Naive thymus-derived CD4-positive, alpha-beta T cell (primary cell): ENCODE measurements at regions not wholly inside any gene's neighbourhood (a gene's known extent, or its start where the extent isn't known, plus 50 kb on each side); places are given as distances from the start of the nearest gene placed in this dataset.

Experiments used
- ATAC-seq: fragments of 150-1000 bp; cut with Tn5 transposase; 2 replicates; pipeline ENCODE4 v1.10.0; 2021; ENCODE audit warnings: mild to moderate bottlenecking, moderate library complexity
- CTCF ChIA-PET: fragments of 350-600 bp; sonication (Branson Sonifier 250); formaldehyde crosslinking; loops from one replicate; lab custom pipeline; 2021; ENCODE audit warnings: antibody characterized with exemption; lab: Charles Lee
- POLR2A ChIA-PET: fragments of 350-600 bp; sonication (Branson Sonifier 250); formaldehyde crosslinking; loops from one replicate; lab custom pipeline; 2021; ENCODE audit warnings: antibody characterized with exemption, inconsistent platforms; lab: Charles Lee
- DNase-seq, 9 donors: peaks; one replicate each; pipeline versions ENCODE4 v3.0.0 to v3.0.0-alpha.2; 2020 to 2022; ENCODE audit warnings: mixed read lengths in 1 of 9
- H3K27ac ChIP-seq: one replicate; pipeline ENCODE4 v1.7.0; 2013; ENCODE audit warnings: mild to moderate bottlenecking, low read depth, low read length, moderate library complexity
- H3K27me3 ChIP-seq, 2 donors: one replicate each; pipeline ENCODE4 v1.7.0; 2013; ENCODE audit warnings: low read length in 2 of 2, mild to moderate bottlenecking in 2 of 2, moderate library complexity in 2 of 2; ENCODE audit not compliant: control insufficient read depth in 2 of 2, insufficient read depth in 2 of 2
- H3K36me3 ChIP-seq, 3 experiments: 1 replicate in 2 of 3; 2 replicates in 1 of 3; pipeline ENCODE4 v1.7.0; 2013; ENCODE audit warnings: low read length in 3 of 3, mild to moderate bottlenecking in 3 of 3, moderate library complexity in 1 of 3; ENCODE audit not compliant: insufficient read depth in 3 of 3, control insufficient read depth in 2 of 3
- H3K4me1 ChIP-seq, 2 donors: one replicate each; pipeline ENCODE4 v1.7.0; 2013; ENCODE audit warnings: low read length in 2 of 2, mild to moderate bottlenecking in 2 of 2, moderate library complexity in 1 of 2; ENCODE audit not compliant: control insufficient read depth in 2 of 2, insufficient read depth in 2 of 2
- H3K4me3 ChIP-seq: 2 replicates; pipeline ENCODE4 v1.7.0; 2013; ENCODE audit warnings: mild to moderate bottlenecking, low read length
- H3K9me3 ChIP-seq, 3 experiments: 1 replicate in 2 of 3; 2 replicates in 1 of 3; pipeline ENCODE4 v1.7.0; 2013; ENCODE audit warnings: low read length in 3 of 3; ENCODE audit not compliant: control insufficient read depth in 2 of 3
- H3K27ac Mint-ChIP-seq, 9 donors: one replicate each; pipeline ENCODE4 v1.8.0; 2020 to 2022; ENCODE audit warnings: mixed read lengths in 9 of 9, mild to moderate bottlenecking in 8 of 9, moderate library complexity in 5 of 9, inconsistent platforms in 2 of 9
- H3K27me3 Mint-ChIP-seq, 5 donors: one replicate each; pipeline ENCODE4 v1.8.0; 2021 to 2022; ENCODE audit warnings: mixed read lengths in 5 of 5, mild to moderate bottlenecking in 1 of 5
- H3K36me3 Mint-ChIP-seq, 5 donors: one replicate each; pipeline ENCODE4 v1.8.0; 2020 to 2022; ENCODE audit warnings: mixed read lengths in 5 of 5, mild to moderate bottlenecking in 3 of 5, inconsistent platforms in 1 of 5
- H3K4me1 Mint-ChIP-seq, 7 donors: one replicate each; pipeline ENCODE4 v1.8.0; 2020 to 2022; ENCODE audit warnings: mixed read lengths in 7 of 7, mild to moderate bottlenecking in 3 of 7, inconsistent platforms in 1 of 7
- H3K4me3 Mint-ChIP-seq, 10 donors: one replicate each; pipeline ENCODE4 v1.8.0; 2020 to 2022; ENCODE audit warnings: mild to moderate bottlenecking in 10 of 10, mixed read lengths in 10 of 10, moderate library complexity in 6 of 10, inconsistent platforms in 2 of 10
- H3K9me3 Mint-ChIP-seq, 11 donors: one replicate each; pipeline ENCODE4 v1.8.0; 2020 to 2022; ENCODE audit warnings: mixed read lengths in 11 of 11, mild to moderate bottlenecking in 4 of 11, inconsistent platforms in 1 of 11, moderate library complexity in 1 of 11
- intact Hi-C, 2 donors: fragments of 100-400 bp; cut with micrococcal nuclease; formaldehyde crosslinking; loops; one replicate each; pipeline ENCODE4 v1.15.1; 2023

DNA sequence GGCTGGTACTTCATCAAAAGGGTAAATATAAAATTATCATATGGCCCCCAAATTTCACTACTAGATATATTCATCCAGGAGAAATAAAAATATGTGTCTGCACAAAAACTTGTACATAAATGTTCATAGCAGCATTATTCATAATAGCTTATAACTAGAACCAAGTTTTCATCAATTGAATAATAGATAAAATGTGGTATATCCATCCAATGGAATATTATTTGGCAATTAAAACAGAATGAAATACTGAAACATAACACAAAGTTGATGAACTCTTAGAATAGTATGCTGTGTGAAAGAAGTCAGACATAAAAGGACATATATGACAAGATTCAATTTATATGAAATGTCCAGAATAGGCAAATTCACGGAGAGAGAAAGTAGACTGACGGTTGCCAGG is 389.3 kb upstream of the ADAMTS9 start:
- Mint-ChIP-seq H3K4me3 (no peak overlapping the region), H3K4me1 (no peaks in the 10 kb centered on the region), H3K36me3 (no peaks in the 10 kb centered on the region), H3K9me3 (peaks cover 0 to 25% (median 11%) of the 10 kb centered on the region in 11 donors), H3K27ac (no peak overlapping the region), H3K27me3 (no peaks in the 10 kb centered on the region)
- Histone ChIP-seq H3K27ac (no peak overlapping the region), H3K27me3 (no peaks in the 10 kb centered on the region), H3K4me1 (no peaks in the 10 kb centered on the region), H3K4me3 (no peak overlapping the region), H3K9me3 (no peaks in the 10 kb centered on the region), H3K36me3 (no peaks in the 10 kb centered on the region)
- intact Hi-C loops: no loop called here
- ChIA-PET CTCF (no interaction called here), POLR2A (no interaction called here)
- ATAC-seq (no peak), DNase-seq (no peak)

DNA sequence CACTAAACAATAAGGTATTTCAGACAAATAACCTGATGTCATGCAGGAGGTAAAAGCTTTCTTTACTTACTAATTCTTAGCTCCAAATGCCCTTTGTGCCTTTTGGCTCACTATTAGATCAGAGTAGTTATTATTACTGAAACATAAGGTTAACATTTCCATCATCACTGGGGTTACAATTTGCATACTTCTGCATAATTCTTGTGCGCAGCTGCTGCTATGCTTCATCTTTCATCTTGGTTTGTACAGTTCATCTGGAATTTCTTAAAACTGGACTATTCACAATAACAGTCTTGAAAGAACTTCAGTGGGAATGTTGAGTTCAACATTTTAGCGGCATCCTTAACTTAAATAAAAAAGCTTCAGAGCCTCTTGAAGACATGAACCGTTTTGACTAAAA is 383.2 kb upstream of the ADAMTS9 start:
- H3K27ac ChIP-seq: no peak overlapping the region
- no peak for ATAC-seq
- H3K36me3 ChIP-seq: no peaks in the 10 kb centered on the region
- no peak overlapping the region for H3K4me3 ChIP-seq
- CTCF ChIA-PET: no interaction called here
- H3K4me3 Mint-ChIP-seq: no peak overlapping the region
- H3K9me3 Mint-ChIP-seq: peaks cover 2 to 25% (median 7%) of the 10 kb centered on the region in 11 donors
- H3K36me3 Mint-ChIP-seq: no peaks in the 10 kb centered on the region
- no peaks in the 10 kb centered on the region for H3K9me3 ChIP-seq
- H3K4me1 ChIP-seq: no peaks in the 10 kb centered on the region
- H3K4me1 Mint-ChIP-seq: no peaks in the 10 kb centered on the region
- no peak for DNase-seq
- H3K27ac Mint-ChIP-seq: no peak overlapping the region
- intact Hi-C loops: no loop called here
- H3K27me3 Mint-ChIP-seq: no peaks in the 10 kb centered on the region
- POLR2A ChIA-PET: no interaction called here
- no peaks in the 10 kb centered on the region for H3K27me3 ChIP-seq

DNA sequence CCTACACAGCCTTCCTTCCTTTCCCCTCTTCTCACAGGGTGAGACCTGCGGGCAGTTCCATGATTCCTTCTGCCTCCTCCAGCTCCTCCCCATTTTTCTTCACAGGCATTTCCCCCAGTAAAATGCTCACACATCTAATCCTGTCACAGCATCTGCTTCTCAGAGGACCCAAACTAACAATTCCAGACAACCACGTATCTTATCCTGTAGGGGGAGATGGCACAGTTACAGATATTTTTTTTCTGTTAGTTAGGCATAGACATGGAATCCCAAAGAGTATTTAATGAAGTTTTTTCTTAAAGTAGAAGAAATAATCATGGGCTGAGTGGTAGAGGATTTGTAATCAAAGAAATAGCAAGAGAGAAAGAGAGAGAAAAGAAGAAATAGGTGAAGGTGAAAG is 373.1 kb upstream of the ADAMTS9 start:
- ATAC-seq (no peak), DNase-seq (no peak)
- intact Hi-C loops: no loop called here
- Mint-ChIP-seq H3K9me3 (peaks cover 2 to 19% (median 8%) of the 10 kb centered on the region in 11 donors), H3K27me3 (no peaks in the 10 kb centered on the region), H3K27ac (no peak overlapping the region), H3K4me1 (no peaks in the 10 kb centered on the region), H3K4me3 (no peak overlapping the region), H3K36me3 (no peaks in the 10 kb centered on the region)
- no peaks in the 10 kb centered on the region for H3K36me3 ChIP-seq
- no peaks in the 10 kb centered on the region for H3K4me1 ChIP-seq
- POLR2A ChIA-PET: no interaction called here
- H3K9me3 ChIP-seq: no peaks in the 10 kb centered on the region
- CTCF ChIA-PET: no interaction called here
- no peak overlapping the region for H3K4me3 ChIP-seq
- H3K27ac ChIP-seq: no peak overlapping the region
- no peaks in the 10 kb centered on the region for H3K27me3 ChIP-seq

DNA sequence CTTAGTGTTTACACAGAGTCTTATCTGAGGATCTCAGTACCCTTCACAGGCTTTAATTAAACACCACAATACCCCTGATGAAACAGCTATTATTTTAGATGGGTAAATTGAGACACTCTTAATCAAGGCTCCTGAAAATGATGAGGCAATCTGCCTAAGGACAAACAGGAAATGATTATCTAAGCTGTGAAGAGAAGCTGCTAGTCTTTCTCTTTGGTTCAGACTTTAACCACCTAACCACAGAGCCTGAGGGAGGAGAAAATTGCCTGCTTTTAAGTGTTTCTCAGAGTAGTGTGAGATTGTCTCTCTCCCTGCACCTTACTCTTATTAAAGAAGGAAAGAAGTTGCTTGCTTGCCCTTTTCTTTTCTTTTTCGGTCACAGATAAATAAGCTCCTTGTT is 364.3 kb upstream of the ADAMTS9 start:
- H3K27ac ChIP-seq: no peak overlapping the region
- peaks cover 0 to 16% (median 11%) of the 10 kb centered on the region in 11 donors for H3K9me3 Mint-ChIP-seq
- H3K4me3 ChIP-seq: no peak overlapping the region
- intact Hi-C loops: no loop called here
- H3K27me3 Mint-ChIP-seq: no peaks in the 10 kb centered on the region
- H3K36me3 Mint-ChIP-seq: no peaks in the 10 kb centered on the region
- ATAC-seq (no peak), DNase-seq (no peak)
- POLR2A ChIA-PET: no interaction called here
- no peaks in the 10 kb centered on the region for H3K4me1 Mint-ChIP-seq
- H3K9me3 ChIP-seq: no peaks in the 10 kb centered on the region
- no peak overlapping the region for H3K4me3 Mint-ChIP-seq
- CTCF ChIA-PET: no interaction called here
- no peak overlapping the region for H3K27ac Mint-ChIP-seq
- H3K36me3 ChIP-seq: no peaks in the 10 kb centered on the region
- no peaks in the 10 kb centered on the region for H3K4me1 ChIP-seq
- H3K27me3 ChIP-seq: no peaks in the 10 kb centered on the region

DNA sequence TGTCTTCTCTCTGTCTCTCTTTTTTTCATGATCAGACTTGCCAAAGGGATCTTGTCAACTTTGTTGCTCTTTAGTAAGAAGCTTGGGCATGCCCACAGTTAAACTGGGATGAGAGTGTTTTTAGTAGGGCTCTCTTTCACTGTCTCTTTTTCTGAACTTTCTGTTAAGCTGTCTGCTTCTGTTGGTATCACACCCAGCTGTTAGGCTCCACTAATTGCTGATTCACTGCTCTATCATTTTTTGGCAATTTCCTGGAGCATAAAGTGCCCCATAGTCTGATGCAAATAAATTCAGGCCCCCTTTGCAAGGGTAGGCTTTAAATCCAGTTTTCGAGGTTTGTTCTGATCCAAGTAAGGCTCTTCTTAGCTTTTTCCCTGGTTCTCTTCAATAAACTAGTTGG is 360.4 kb upstream of the ADAMTS9 start:
- ChIA-PET CTCF (no interaction called here), POLR2A (no interaction called here)
- Mint-ChIP-seq H3K4me3 (no peak overlapping the region), H3K27me3 (no peaks in the 10 kb centered on the region), H3K9me3 (peaks cover 0 to 27% (median 7%) of the 10 kb centered on the region in 11 donors), H3K36me3 (no peaks in the 10 kb centered on the region), H3K4me1 (no peaks in the 10 kb centered on the region), H3K27ac (peak overlapping the region in 1 of 9 donors; percentile 12)
- no peak for DNase-seq
- H3K4me1 ChIP-seq: no peaks in the 10 kb centered on the region
- no peaks in the 10 kb centered on the region for H3K36me3 ChIP-seq
- H3K27me3 ChIP-seq: no peaks in the 10 kb centered on the region
- H3K9me3 ChIP-seq: no peaks in the 10 kb centered on the region
- no peak overlapping the region for H3K27ac ChIP-seq
- no peak overlapping the region for H3K4me3 ChIP-seq
- intact Hi-C loops: no loop called here
- ATAC-seq: no peak

DNA sequence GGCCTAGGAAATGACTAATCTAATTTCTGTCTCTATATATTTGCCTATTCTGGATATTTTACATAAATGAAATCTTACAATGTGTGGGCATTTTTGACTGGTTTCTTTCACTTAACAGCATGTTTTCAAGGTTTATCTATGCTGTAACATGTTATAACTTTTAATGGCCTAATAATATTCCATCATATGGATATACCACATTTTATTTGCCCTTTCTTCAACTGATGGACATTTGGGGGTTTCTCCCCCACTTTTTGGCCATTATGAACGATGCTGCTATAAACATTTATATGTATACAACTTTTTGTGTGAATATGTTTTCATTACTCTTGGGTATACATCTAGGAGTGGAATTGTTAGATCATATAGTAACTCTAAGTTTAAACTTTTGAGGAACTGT is 357.3 kb upstream of the ADAMTS9 start:
- POLR2A ChIA-PET: no interaction called here
- H3K36me3 ChIP-seq: no peaks in the 10 kb centered on the region
- no peaks in the 10 kb centered on the region for H3K4me1 ChIP-seq
- no peaks in the 10 kb centered on the region for H3K36me3 Mint-ChIP-seq
- H3K4me3 Mint-ChIP-seq: no peak overlapping the region
- H3K4me1 Mint-ChIP-seq: no peaks in the 10 kb centered on the region
- CTCF ChIA-PET: no interaction called here
- H3K4me3 ChIP-seq: no peak overlapping the region
- no peaks in the 10 kb centered on the region for H3K27me3 ChIP-seq
- no peaks in the 10 kb centered on the region for H3K9me3 ChIP-seq
- DNase-seq (no peak), ATAC-seq (no peak)
- H3K9me3 Mint-ChIP-seq: peaks cover 0 to 31% (median 10%) of the 10 kb centered on the region in 11 donors
- H3K27ac Mint-ChIP-seq: no peak overlapping the region
- no peaks in the 10 kb centered on the region for H3K27me3 Mint-ChIP-seq
- no peak overlapping the region for H3K27ac ChIP-seq
- intact Hi-C loops: no loop called here

DNA sequence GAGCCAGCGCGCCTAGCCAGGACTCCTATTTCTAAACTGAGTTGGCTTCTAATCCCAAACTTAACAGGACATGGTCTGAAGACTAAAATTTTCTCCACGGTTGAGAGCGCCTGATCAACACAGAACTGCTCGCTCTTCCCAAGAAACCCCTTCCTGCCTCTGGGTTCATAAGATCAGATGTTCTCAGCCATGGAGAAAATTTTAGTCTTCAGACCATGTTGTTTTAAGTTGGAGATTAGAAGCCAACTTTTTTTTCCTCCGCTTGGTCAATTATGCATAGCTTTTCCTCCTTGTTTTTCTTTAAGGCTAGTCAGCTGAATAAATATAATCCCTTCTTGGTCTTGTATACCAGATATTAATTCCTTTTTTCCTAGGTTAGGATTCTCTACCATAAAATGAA is 356.6 kb upstream of the ADAMTS9 start:
- Mint-ChIP-seq H3K27me3 (no peaks in the 10 kb centered on the region), H3K4me3 (no peak overlapping the region), H3K36me3 (no peaks in the 10 kb centered on the region), H3K9me3 (peaks cover 0 to 31% (median 8%) of the 10 kb centered on the region in 11 donors), H3K4me1 (no peaks in the 10 kb centered on the region), H3K27ac (no peak overlapping the region)
- no peaks in the 10 kb centered on the region for H3K9me3 ChIP-seq
- H3K27ac ChIP-seq: no peak overlapping the region
- CTCF ChIA-PET: no interaction called here
- intact Hi-C loops: no loop called here
- no peaks in the 10 kb centered on the region for H3K4me1 ChIP-seq
- DNase-seq (no peak), ATAC-seq (no peak)
- H3K27me3 ChIP-seq: no peaks in the 10 kb centered on the region
- H3K4me3 ChIP-seq: no peak overlapping the region
- POLR2A ChIA-PET: no interaction called here
- no peaks in the 10 kb centered on the region for H3K36me3 ChIP-seq
